ENCODE measurements at regions not wholly inside any gene's neighbourhood (a gene's known extent, or its start where the extent isn't known, plus 50 kb on each side); places are given as distances from the start of the nearest gene placed in this dataset.
A peak's percentile ranks its signal among the peaks of the same experiment; 100 is the strongest.

DNA sequence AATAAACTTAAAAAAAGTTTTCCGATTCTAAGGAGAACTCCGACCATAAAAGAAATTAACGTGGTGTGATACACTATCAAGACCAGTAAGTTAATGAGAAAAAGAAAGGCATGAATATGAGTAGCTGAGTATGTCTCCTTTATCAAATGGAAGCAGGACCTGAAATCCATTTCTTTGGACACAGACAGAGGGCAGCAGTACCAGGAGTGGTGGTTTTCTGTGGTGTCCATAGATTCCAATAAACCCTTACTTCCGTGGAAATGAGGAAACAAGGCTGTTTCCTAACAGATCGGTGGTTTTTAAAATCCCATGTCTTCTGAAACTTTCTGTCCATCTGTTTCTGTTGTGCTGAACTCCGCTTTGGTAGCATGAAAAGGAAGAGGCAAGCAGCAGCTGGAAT, 128.5 kb upstream of the TSPAN5 start:
- POLR2A ChIA-PET: no interaction called here

GRCh38 chr4:98784947-98785706, 126.7 kb upstream of the TSPAN5 start:
- ChIA-PET CTCF (interaction anchor here (0.7 to 0.9 kb wide), 2 partner anchors 11 to 240 kb away, joined by 3 read pairs; no protein-coding TSS in a partner anchor), POLR2A (no interaction called here)
- H3K4me3 ChIP-seq (ENCODE audit: low read depth, low read length): no peak overlapping the region
- TF ChIP-seq CTCF (IDR thresholded peaks at IDR 0.05; ENCODE audit: insufficient read depth, low read length, missing control alignments): no peak
- no peak for DNase-seq (ENCODE audit: low read depth, low spot score)

More for the DNA sequence above, 128.5 kb upstream of the TSPAN5 start:
- peak; percentile 3 for TF ChIP-seq CTCF (IDR thresholded peaks at IDR 0.05; ENCODE audit: insufficient read depth, low read length, missing control alignments)
- no peak overlapping the region for H3K4me3 ChIP-seq (ENCODE audit: low read depth, low read length)
- DNase-seq (ENCODE audit: low read depth, low spot score): no peak
- CTCF ChIA-PET: interaction anchor here (1.3 kb wide), 1 partner anchor 208 kb away, joined by 4 read pairs; no protein-coding TSS in a partner anchor

DNA sequence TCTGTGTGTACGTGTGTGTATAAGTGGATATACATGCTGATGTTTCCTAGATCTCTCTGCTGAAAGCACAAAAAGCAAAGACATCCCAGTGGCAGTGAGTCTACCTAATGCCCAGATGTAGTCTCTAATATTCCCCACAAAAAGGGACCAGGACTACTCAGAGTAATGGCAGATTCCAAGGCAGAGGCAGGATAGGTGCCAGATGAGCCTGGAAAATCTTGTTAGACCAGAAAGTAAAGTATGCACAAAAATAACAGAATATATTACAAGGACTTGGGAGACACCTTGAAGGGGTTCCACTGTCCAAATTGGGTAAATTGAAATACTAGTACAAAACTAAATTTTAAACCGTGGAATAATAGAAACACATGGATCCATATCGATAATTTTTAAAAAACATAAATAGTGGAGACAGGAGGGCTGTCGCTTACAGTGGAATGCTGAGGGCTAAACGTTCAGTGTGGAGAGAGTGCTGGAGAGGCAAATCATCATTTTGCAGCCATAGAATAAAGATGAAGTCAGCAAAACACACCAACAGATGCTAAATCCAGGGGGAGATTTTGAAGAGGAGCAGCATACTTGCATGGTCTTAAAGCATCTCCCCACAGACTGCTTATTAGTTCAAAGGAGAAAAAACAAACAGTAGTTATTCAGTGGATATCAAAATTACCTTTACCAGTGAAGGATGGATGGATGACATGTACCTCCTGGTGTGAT, 123.4 kb upstream of the TSPAN5 start:
- POLR2A ChIA-PET: no interaction called here
- no peak overlapping the region for H3K4me3 ChIP-seq (ENCODE audit: low read depth, low read length)
- no peak for TF ChIP-seq CTCF (IDR thresholded peaks at IDR 0.05; ENCODE audit: insufficient read depth, low read length, missing control alignments)
- CTCF ChIA-PET: no interaction called here
- no peak for DNase-seq (ENCODE audit: low read depth, low spot score)

GRCh38 chr4:98780926-98781325, 122.5 kb upstream of the TSPAN5 start:
- H3K4me3 ChIP-seq (ENCODE audit: low read depth, low read length): no peak overlapping the region
- POLR2A ChIA-PET: no interaction called here
- TF ChIP-seq CTCF (IDR thresholded peaks at IDR 0.05; ENCODE audit: insufficient read depth, low read length, missing control alignments): no peak
- CTCF ChIA-PET: no interaction called here
- DNase-seq (ENCODE audit: low read depth, low spot score): no peak

DNA sequence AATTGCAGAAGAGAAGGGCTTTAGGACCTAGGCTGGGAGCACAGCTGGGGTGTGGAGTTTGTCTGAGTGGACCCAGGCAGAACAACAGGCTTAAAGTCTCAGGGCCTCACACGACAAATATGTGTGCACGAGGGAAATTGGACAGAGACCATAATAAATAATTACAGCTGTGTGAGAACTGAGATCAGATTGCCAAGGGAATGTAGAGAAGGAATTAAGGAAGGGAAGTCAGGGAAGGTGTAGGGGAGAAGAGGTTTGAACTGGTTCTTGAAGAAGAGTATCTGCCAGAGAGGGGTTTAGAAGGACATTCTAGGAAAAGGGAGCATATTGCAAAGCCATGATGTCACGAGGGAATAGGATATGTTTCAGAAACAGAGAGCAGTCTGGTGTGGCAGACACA, 120.7 kb upstream of the TSPAN5 start:
- TF ChIP-seq CTCF (IDR thresholded peaks at IDR 0.05; ENCODE audit: insufficient read depth, low read length, missing control alignments): no peak
- no peak for DNase-seq (ENCODE audit: low read depth, low spot score)
- POLR2A ChIA-PET: no interaction called here
- no peak overlapping the region for H3K4me3 ChIP-seq (ENCODE audit: low read depth, low read length)
- CTCF ChIA-PET: interaction anchor here (0.9 to 1.2 kb wide), 2 partner anchors 10 to 15 kb away, joined by 3 read pairs; no protein-coding TSS in a partner anchor

- POLR2A ChIA-PET: no interaction called here
- CTCF ChIA-PET: no interaction called here
- no peak for TF ChIP-seq CTCF (IDR thresholded peaks at IDR 0.05; ENCODE audit: insufficient read depth, low read length, missing control alignments)
- DNase-seq (ENCODE audit: low read depth, low spot score): peak; percentile 23
- no peak overlapping the region for H3K4me3 ChIP-seq (ENCODE audit: low read depth, low read length)
These were observed 119.8 kb upstream of the TSPAN5 start for GRCh38 chr4:98778206-98778605.

Data from AG04449 (cell line).